ENCODE measurements at regions not wholly inside any gene's neighbourhood (a gene's known extent, or its start where the extent isn't known, plus 50 kb on each side); places are given as distances from the start of the nearest gene placed in this dataset.

DNA sequence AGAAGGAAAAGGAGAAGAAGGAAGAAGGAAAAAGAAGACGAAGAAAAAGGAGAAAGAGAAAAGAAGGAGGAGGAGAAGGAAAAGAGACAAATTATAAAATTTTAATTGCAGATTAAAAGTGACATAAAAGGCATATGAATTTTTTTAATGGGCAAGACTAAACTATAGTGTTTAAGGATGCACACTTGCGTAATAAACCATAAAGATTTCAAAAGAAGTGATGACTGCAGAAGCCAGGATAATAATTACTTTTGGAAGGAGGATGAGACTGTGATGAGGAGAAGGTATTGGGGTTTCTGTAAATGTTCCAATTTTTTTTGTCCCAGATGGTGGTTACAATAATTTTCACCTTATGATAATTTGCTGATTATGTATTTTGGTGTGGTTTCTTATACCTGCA, 243.1 kb upstream of the PKN2 start:
- H3K4me3 ChIP-seq (ENCODE audit: low read depth, low read length), result no peak overlapping the region
- DNase-seq (ENCODE audit: low read depth), result no peak
- TF ChIP-seq, protein P1, sequence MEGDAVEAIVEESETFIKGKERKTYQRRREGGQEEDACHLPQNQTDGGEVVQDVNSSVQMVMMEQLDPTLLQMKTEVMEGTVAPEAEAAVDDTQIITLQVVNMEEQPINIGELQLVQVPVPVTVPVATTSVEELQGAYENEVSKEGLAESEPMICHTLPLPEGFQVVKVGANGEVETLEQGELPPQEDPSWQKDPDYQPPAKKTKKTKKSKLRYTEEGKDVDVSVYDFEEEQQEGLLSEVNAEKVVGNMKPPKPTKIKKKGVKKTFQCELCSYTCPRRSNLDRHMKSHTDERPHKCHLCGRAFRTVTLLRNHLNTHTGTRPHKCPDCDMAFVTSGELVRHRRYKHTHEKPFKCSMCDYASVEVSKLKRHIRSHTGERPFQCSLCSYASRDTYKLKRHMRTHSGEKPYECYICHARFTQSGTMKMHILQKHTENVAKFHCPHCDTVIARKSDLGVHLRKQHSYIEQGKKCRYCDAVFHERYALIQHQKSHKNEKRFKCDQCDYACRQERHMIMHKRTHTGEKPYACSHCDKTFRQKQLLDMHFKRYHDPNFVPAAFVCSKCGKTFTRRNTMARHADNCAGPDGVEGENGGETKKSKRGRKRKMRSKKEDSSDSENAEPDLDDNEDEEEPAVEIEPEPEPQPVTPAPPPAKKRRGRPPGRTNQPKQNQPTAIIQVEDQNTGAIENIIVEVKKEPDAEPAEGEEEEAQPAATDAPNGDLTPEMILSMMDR (IDR thresholded peaks at IDR 0.05; ENCODE audit: insufficient read depth, low read length), result no peak

DNA sequence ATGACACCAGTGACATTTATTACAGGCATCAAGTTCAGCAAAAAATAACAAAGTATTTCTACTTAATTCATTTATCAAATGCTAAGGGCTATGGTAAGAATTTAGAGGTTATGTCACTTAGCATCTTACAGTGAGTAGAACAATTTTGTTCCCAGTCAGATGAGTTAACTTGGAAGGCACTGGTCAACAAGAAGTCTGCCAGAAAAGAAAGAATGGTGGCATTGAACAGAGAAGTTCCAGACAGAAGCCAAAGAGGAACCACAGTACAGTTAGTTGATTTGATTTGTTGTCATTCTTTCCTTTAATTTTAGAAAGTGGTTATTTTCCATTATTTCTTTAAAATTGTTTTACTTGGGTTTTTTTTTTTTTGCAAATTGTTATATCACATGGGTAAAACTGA, 232.2 kb upstream of the PKN2 start:
- TF ChIP-seq, protein P1 (IDR thresholded peaks at IDR 0.05; ENCODE audit: insufficient read depth, low read length), result no peak
- no peak overlapping the region for H3K4me3 ChIP-seq (ENCODE audit: low read depth, low read length)

DNA sequence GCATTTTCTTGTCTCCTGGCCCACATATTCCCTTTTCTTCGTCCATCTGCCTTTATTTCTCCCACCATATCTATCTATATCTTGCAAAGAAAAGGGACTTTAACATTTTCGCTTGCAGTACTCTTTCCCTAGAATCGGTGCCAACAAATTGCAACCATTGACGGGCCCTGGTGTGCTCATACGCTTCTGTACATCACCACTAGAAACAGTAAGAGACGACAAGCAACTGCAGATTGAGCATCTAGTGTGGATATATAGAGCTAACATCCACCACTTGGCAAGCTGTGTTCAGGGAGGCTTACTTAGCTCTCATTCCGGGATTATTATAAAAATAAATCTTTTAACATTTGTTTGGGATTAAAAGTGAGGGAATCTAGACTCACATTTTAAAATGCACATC, 230.8 kb upstream of the PKN2 start:
- TF ChIP-seq, protein P1 (IDR thresholded peaks at IDR 0.05; ENCODE audit: insufficient read depth, low read length), result no peak

More for the DNA sequence above, 232.2 kb upstream of the PKN2 start:
- no peak for DNase-seq (ENCODE audit: low read depth)

DNA sequence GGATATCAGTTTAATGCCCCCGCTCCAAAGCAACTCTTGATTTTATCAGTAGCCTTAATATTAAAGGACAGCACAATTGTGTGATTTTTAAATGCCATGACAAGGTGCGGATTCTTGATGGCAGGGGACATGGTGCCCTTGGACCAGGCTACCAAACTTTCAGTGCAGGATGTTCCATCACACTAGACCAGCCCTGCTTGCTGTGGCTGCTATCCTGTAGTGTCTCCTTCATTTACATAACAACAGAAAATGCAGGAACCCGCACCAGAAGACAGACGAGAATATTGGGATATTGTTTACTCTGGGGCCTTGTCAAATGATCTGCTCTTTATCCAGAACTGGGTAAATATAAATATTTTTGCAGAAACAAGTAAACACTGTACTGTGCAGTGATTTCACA, 229.3 kb upstream of the PKN2 start:
- TF ChIP-seq, protein P1 (IDR thresholded peaks at IDR 0.05; ENCODE audit: insufficient read depth, low read length), result no peak
- H3K4me3 ChIP-seq (ENCODE audit: low read depth, low read length), result no peak overlapping the region
- DNase-seq (ENCODE audit: low read depth), result no peak

More for the DNA sequence above, 230.8 kb upstream of the PKN2 start:
- H3K4me3 ChIP-seq (ENCODE audit: low read depth, low read length), result no peak overlapping the region
- DNase-seq (ENCODE audit: low read depth), result no peak

DNA sequence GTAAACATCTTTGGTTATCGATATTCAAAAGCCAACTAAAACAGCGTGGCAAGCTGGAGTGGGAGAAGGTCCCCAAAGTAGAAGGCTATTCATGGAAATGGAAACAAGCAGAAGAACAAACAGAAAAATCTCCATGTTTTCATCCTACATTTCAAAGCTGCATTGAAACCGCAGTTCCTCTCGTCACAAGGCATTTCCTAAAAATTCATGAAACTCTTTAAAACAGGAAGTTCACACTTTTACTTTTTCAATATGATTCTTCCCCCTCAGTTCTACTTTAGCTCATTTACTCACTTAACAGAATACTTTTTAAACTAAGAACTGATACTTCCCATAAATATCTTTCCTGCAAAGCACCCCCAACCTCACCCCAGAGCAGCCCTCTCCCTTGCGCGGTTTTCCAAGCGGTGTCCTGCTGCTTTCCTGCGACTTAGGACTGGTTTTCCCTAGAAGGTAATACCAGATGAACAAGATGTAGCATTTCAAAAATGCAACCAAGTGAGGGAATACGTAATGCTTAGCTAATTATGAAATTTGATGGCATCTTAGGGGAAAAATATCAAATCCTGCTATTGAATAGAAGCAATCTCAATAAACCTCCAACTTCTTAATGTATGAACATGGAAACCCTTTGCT, 228.3 kb upstream of the PKN2 start:
- no peak overlapping the region for H3K4me3 ChIP-seq (ENCODE audit: low read depth, low read length)
- TF ChIP-seq, protein P1 (IDR thresholded peaks at IDR 0.05; ENCODE audit: insufficient read depth, low read length), result no peak
- no peak for DNase-seq (ENCODE audit: low read depth)

DNA sequence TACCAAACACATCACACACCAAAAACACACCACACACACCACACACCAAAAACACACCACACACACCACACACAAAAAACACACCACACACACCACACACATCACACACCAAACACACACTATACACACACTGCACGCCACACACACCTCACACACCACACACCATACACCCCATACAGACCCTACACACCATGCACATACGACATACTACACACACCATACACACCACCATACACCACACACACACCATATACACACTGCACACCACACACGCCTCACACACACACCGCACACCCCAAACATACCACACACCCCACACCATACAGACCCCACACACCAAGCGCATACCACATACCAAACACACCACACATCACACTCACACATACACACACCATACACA, 226.9 kb upstream of the PKN2 start:
- TF ChIP-seq, protein P1 (IDR thresholded peaks at IDR 0.05; ENCODE audit: insufficient read depth, low read length), result no peak
- DNase-seq (ENCODE audit: low read depth), result no peak
- no peak overlapping the region for H3K4me3 ChIP-seq (ENCODE audit: low read depth, low read length)

DNA sequence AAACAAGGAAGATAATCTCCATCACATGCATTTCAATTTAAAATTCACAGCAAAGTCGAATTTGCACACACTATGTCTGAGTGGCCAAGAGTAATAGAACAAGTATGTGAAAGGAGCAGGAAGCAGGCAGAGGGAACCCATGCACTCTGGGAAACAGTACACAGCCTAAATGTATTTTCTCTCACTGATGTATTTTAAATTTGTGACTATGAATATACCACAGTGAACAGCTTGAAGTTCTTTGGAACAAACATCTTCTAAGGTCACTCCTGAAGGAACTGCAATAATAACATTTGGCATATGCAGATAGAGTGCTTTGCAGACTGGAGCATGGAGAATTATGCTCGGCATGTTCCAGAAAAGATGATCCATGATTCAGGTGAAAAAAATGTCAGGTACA, 223.1 kb upstream of the PKN2 start:
- no peak for DNase-seq (ENCODE audit: low read depth)
- no peak overlapping the region for H3K4me3 ChIP-seq (ENCODE audit: low read depth, low read length)
- TF ChIP-seq, protein P1 (IDR thresholded peaks at IDR 0.05; ENCODE audit: insufficient read depth, low read length), result no peak
